Stimulated activated CD4-positive, alpha-beta T cell treated with anti-CD3 and anti-CD28 coated beads, TNF-alpha, amount 100 ng/mL, for 1 hour (primary cell): ENCODE measurements at regions not wholly inside any gene's neighbourhood (a gene's known extent, or its start where the extent isn't known, plus 50 kb on each side); places are given as distances from the start of the nearest gene placed in this dataset.
"Not testable (repeated sequence)": the region's sequence is repeated elsewhere in the genome, so short reads cannot be mapped to it uniquely, and the experiment has no call there.

Experiments used
- DNase-seq, 3 donors: peaks; one replicate each; pipeline ENCODE4 v3.0.0-alpha.2; 2020; ENCODE audit warnings: low read depth in 3 of 3, low spot score in 1 of 3

DNA sequence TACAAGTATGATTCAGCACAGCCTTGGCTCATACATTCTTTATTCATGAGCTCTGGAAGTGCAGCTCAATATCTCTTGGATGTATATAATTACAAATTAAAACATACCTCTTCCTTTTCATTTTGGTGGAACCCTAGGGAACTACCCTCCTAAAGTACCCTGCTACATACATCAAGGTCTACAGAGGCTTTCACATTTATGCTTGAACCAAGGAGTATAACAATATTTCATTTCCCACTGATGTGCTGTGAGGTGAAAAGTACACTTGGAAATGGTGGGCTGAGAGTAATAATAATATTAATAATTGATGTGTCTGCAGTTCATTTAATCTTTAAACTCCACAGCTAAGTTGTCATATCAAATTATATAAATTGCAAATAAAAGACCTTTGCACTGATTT is 142.2 kb upstream of the LRRC3B start:
- no peak for DNase-seq

DNA sequence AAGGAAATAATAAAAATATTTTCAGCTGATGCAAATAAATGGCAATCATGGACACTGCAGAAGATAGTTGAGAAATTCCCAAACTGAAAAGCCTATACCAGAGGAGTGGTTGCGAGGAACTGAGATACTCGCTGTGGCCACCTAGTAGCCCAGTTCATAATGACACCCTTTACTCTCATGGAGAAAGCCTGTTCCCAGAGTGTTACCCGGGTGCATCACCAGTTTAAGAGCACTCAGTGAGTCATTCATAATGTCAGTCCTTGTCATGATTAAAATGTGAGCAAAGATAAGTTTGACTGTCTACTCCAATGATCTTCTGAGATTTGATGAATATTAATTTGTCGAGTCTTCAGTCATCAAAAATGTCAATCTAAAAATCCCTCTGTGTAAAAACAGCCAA is 138.4 kb upstream of the LRRC3B start:
- no peak for DNase-seq

DNA sequence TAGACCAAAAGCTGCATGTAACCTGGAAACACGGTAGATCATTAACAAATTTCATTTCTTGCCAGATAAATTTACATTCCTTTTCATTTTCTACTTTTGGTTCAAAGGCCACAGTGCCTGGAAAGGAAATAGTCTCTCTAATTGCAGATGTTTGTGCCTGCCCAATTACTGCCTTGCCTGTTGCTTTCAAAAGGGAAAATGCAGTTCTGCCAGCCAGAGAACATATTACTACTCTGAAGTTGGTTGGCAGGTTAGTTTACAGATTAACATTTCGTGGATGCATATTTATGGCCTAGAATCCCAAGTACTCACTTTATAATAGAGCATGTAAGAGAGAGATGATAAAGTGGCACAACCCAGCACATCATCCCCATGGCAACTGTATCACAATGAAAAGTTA is 124.3 kb upstream of the LRRC3B start:
- DNase-seq, result no peak

DNA sequence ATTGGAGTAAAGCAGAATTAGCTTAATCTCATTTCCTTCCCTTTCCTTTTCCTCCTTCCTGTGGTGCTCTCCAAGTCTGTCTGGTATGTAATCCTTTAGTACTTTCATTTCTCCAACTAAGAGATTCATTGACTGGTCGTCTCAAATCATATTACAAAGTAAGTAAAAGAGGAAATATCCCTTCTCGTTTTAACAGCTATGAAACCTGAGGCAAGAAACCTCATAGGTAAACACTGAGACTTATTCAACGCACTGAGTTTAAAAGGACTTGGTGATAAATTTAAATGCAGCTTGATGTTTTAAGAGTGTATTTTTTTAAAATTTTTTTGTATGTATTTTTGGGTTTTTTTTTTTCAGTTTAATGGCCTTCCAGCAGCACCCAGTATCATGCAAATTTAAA is 117.2 kb upstream of the LRRC3B start:
- no peak for DNase-seq

DNA sequence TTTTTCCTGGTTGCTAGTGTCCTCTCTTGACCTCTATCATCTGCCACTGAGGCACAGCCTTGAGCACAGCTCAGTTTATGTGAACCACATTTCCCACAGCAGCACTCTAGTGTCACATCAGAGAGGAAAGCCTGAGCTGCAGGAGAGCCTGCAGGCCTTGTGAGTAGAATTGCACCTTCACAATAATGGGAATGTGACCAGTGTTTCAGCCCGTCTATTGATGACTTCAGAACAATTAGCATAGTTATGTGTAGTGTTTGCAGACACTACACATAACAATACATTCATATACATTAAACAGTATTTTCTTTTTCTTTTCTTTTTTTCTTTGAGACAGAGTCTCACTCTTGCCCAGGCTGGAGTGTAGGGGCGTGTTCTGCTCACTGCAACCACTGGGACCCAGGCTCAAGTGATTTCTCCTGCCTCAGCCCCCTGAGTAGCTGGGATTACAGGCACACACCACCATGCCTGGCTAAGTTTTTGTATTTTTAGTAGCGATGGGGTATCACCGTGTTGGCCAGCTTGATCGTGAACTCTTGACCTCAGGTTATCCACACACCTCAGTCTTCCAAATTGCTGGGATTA is 108.0 kb upstream of the LRRC3B start:
- not testable (repeated sequence) for DNase-seq

DNA sequence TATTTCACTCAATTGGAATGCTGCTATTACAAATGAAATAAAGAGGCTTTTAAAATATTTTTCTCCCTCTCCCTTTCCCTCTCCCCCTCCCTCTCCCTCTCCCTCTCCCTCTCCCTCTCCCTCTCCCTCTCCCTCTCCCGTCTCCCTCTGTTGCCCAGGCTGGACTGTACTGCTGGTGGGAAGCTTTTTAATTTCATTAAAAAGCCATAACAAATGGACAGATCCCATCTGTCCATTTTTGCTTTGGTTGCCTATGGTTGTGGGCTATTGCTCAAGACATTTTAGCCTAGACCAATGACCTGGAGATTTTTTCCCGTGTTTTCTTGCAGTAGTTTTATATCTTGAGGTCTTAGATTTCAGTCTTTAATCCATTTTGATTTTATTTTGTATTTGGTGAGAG is 107.2 kb upstream of the LRRC3B start:
- DNase-seq, result no peak

DNA sequence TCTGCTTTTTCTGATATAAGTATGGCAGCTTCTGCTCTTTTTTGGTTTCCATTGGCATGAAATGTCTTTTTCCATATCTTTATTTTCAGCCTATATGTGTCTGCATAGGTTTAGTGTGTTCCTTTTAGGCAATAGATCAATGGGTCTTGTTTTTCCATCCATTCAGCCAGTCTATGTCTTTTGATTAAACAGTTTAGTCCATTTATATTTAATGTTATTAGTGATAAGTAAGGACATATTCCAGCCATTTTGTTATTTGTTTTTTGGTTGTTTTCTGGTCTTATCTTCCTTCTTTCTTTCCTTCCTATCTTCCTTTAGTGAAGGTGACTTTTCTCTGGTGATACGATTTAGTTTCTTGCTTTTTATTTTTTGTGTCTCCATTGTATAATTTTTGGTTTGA is 101.3 kb upstream of the LRRC3B start:
- DNase-seq, result no peak

DNA sequence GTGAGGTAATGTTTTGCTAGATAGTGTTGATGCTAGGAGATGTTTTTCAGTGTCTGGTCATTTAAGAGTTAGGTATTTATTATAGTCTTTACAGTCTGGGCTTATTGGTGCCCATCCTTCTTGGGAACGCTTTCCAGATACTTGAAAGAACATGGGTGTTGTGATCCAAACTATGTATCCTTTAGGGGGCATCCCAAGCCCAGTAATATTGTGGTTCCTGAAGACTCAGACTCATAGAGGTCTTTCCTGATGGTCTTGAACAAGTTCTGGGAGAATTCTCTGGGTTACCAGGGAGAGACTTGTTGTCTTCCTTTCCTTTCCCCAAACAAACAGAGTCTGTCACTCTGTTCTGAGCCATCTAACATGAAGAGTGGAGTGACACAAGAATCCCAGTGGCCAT is 99.7 kb upstream of the LRRC3B start:
- no peak for DNase-seq

DNA sequence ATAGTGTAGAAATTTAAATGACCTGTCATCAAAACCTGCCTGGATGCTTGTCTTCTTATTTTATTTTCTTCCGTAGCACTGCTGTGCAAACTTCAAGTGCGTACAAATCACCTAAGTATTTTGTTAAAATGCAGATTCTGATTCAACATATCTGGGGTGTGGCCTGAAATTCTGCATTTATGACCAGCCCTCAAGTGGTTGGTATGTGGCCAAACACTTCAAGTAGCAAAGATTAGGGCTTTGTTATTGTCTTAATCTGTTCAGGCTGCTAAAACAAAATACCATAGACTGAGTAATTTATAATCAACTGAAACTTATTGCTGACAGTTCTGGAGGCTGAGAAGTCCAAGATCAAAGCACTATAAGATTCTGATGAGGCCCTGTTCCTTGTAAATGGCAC is 97.6 kb upstream of the LRRC3B start:
- no peak for DNase-seq

DNA sequence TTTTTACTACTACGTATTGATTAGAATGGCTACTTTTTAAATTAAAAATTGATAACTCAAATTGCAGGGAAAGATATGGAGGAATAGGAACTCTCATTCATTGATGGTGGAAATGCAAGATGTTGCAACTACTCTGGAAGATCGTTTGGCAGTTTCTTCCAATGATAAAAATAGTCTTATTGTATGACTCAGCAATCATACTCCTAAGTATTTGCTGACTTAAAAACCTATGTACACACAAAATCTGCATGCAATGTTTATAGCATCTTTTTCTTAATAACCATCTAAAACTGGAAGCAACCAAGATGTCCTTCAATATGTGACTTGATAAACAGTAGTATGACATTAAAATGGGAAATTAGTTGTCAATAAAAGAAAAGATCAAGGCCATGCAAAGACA is 87.4 kb upstream of the LRRC3B start:
- DNase-seq, result no peak

DNA sequence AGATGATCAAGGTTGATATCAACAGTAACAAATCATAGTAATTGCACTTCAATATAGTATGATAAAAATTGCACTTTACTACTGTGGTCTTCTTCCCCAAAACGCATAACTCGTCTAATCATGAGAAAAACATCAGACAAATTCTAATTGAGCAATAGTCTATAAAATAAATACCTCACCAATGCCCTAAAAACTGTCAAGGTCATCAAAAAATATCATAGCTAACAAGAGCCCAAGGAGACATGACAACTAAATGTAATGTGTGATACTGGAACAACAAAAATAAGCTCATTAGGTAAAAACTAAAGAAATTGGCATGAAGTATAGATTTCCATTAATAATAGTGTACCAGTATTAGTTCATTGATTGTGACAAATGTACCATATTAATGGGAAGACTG is 85.6 kb upstream of the LRRC3B start:
- DNase-seq, result no peak

DNA sequence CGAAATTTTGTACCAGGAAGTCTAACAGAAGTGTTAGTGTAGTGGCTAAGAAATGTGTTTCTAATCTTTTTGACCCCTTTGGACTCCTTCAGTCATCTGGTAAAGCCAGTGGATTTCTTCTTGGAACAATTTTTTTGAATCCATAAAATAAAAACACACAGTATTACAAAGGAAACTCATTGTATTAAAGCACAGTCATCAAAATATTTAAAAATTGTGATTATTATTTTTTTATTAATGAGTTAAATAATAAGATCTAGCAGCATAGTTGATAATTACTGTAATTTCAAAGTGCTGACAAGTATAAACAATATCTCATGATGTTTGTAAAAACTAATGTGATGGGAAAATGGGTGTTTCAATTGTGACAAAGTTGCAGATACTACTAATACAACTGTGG is 72.2 kb upstream of the LRRC3B start:
- no peak for DNase-seq

DNA sequence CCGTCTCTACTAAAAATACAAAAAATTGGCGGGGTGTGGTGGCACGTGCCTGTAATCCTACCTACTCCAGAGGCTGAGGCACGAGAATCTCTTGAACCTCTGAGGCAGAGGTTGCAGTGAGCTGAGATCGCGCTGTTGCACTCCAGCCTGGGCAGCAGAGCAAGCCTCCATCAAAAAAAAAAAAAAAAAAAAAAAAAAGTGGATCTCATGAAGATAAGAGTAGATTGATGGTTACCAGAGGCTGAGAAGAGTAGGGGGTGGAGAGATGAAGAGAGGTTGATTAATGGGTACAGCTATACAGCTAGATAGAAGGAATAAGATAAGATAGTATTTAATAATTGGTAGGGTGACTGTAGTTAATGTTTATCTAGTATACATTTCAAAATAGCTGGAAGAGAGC is 65.9 kb upstream of the LRRC3B start:
- DNase-seq, result no peak

DNA sequence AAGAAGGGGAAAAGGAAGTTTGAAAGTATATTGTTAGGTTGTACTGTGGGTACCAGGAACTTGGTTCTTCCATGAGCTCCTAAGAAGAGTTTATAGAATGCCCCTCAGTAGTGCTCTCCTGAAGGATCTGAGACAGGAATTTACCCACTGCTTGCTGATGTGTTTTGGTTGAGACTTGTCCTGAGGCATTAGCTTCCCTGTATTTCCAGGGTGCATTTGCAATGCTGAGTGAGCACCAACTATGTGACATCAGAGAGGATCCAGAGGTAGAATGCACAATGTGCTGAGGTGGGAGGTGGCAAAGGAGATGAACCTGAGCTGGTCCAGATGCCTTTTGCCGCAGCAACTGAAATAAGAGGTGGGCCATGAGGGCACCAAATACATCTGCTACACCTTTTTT is 64.3 kb upstream of the LRRC3B start:
- no peak for DNase-seq

DNA sequence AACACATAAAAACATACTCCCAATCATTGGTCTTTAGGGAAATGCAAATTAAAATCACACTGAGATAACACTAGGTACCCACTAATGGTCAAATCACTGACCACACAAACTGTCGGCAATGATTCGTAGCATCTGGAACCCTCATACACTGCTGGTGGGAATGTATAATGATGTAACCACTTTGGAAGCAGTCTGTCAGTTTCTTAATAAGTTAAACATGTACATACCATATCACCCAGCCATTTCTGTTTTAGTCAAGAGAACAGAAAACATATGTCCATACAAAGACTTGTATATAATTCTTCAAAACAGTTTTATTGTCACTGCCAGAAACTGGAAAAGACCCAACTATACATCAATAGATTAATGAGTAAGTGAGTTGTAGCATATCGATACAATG is 63.3 kb upstream of the LRRC3B start:
- DNase-seq, result no peak

DNA sequence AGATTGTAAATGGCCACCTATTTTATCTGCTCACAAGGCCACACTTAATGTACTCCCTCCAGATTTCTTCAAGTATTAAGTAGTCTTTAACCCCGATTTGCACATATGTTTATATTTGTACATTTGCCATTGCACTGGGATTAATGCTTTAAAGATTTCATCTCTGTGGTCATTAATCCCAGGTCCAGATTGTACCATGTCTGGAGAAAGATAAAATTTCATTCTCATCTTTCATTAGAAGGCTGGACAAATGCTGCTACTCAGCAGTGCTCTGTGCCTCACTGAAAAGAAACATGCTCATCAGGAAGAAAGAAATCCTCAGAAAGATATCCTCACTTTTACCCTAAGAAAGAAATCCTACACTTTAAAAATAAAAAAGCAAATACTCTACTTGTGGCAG is 62.5 kb upstream of the LRRC3B start:
- no peak for DNase-seq

DNA sequence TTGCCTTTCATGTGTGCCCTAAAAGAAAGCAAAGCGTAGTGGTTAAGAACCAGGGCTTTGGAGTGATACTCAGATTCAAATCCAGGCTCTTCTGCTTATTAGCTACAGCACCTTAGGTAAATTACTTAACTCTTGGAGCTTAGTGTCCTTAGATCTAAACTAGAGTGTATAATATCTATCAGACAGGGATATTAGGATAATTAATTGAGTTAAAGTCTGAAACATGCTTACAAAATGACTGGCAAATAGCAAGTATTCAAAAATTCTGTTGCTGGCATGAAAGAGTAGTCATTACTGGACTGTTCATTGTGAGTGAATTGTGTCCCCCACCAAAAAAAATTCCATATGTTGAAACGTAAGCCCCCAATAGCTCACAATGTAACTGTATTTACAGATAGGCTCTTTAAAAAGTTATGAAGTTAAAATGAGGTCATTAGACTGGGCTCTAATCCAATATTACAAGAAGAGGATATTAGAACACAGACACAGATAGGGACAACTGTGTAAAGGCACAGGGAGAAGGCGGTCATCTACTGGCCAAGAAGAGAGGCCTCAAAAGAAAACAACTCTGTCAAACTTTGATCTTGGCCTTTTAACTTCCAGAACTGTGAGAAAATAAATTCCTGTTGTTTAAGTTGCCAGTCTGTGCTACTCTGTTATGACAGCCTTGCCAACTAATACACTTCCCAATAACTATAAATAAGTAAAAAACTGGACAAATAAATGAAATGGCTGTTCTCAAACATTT is 60.4 kb upstream of the LRRC3B start:
- DNase-seq, result no peak
